ENCODE measurements at regions not wholly inside any gene's neighbourhood (a gene's known extent, or its start where the extent isn't known, plus 50 kb on each side); places are given as distances from the start of the nearest gene placed in this dataset.

DNA sequence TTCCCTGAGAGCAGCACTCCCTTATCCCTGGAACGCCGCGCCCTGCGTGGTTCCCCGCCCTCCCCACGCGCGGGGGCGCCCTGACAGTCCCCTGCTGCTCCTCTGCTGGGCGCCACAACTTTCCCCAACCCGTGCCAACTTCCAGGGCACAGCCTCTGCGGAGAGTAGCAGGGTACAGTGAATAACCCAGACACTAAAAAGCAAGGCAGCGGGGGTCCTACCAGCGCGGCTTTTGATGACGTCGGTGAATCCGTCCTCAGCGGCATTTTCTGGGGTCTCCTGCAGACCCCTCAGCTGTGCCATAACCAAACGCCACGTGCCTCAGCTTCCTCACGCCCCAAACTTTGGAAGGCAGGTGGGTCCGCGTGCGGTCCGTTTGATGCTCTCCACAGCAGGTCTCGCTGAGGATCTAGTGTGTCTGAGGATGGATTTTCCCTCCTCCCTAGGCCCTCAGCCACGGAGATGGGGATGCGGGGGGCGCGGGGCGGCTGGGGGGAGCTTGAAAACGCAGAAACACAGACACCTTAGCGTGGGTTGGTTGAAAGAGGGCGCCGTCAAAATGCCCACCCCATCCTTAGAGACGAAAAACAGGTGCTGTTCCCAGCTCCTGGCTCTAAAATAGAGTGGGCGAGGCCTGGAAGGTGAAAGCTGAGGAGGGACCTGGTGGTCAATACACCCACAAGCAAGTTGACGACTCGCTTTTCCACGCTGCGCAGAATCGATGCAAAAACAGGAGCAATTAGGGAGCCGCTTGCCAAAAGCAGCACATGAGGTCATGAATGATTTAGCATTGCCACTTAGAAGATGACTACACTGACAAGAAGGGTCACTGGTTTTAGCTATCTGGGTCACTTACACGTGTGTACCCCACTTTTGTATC lies 405.6 kb downstream of the FAM47A start:
- TF ChIP-seq, protein P1, sequence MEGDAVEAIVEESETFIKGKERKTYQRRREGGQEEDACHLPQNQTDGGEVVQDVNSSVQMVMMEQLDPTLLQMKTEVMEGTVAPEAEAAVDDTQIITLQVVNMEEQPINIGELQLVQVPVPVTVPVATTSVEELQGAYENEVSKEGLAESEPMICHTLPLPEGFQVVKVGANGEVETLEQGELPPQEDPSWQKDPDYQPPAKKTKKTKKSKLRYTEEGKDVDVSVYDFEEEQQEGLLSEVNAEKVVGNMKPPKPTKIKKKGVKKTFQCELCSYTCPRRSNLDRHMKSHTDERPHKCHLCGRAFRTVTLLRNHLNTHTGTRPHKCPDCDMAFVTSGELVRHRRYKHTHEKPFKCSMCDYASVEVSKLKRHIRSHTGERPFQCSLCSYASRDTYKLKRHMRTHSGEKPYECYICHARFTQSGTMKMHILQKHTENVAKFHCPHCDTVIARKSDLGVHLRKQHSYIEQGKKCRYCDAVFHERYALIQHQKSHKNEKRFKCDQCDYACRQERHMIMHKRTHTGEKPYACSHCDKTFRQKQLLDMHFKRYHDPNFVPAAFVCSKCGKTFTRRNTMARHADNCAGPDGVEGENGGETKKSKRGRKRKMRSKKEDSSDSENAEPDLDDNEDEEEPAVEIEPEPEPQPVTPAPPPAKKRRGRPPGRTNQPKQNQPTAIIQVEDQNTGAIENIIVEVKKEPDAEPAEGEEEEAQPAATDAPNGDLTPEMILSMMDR (IDR thresholded peaks at IDR 0.05), result no peak
- no peak for TF ChIP-seq POLR2A (IDR thresholded peaks at IDR 0.05)

Data from prostate gland (tissue), 2 donors.